CD14-positive monocyte (primary cell): ENCODE measurements at regions not wholly inside any gene's neighbourhood (a gene's known extent, or its start where the extent isn't known, plus 50 kb on each side); places are given as distances from the start of the nearest gene placed in this dataset.

Source experiments
- DNase-seq, 3 donors: peaks; one replicate each; pipeline ENCODE4 v3.0.0-alpha.2; 2011 to 2022
- H2AFZ ChIP-seq: 2 replicates; pipeline ENCODE4 v1.6.0; 2012; ENCODE audit warnings: mild to moderate bottlenecking, low read depth, low read length, inconsistent platforms; ENCODE audit not compliant: insufficient read depth, poor library complexity, severe bottlenecking
- H3K27ac ChIP-seq, 2 donors: 1 replicate in 1 of 2; 2 replicates in 1 of 2; pipeline ENCODE4 v1.5.1; 2012 to 2013; ENCODE audit warnings: low read length in 2 of 2, control low read depth in 1 of 2, inconsistent platforms in 1 of 2, low read depth in 1 of 2, mild to moderate bottlenecking in 1 of 2
- H3K27me3 ChIP-seq, 2 donors: one replicate each; pipeline versions ENCODE4 v1.6.0 to v1.6.1; 2011 to 2013; ENCODE audit warnings: low read length in 2 of 2; ENCODE audit not compliant: control insufficient read depth in 2 of 2, insufficient read depth in 2 of 2
- H3K36me3 ChIP-seq, 2 donors: replicated peaks in 1 of 2; 1 replicate in 1 of 2; 2 replicates in 1 of 2; pipeline versions ENCODE4 v1.5.1 to v1.6.1; 2012 to 2013; ENCODE audit warnings: low read length in 2 of 2, control low read depth in 1 of 2, inconsistent platforms in 1 of 2, mild to moderate bottlenecking in 1 of 2; ENCODE audit not compliant: insufficient read depth in 2 of 2, control insufficient read depth in 1 of 2
- H3K4me1 ChIP-seq, 2 donors: 1 replicate in 1 of 2; 2 replicates in 1 of 2; pipeline versions ENCODE4 v1.5.1 to v1.6.1; 2012 to 2013; ENCODE audit warnings: low read length in 2 of 2, control low read depth in 1 of 2, inconsistent platforms in 1 of 2, mild to moderate bottlenecking in 1 of 2, moderate library complexity in 1 of 2; ENCODE audit not compliant: insufficient read depth in 2 of 2, control insufficient read depth in 1 of 2
- H3K4me2 ChIP-seq: replicated peaks from 2 replicates; pipeline ENCODE3; 2012; ENCODE audit warnings: low read length, moderate library complexity, mild to moderate bottlenecking; ENCODE audit not compliant: poor library complexity, severe bottlenecking; ENCODE audit errors: extremely low read depth
- H3K4me3 ChIP-seq, 3 experiments: fragments of 200-600 bp in 1 of 3; sonication (generic) in 1 of 3; replicated peaks in 1 of 3; 1 replicate in 2 of 3; 2 replicates in 1 of 3; pipeline ENCODE4 v1.5.1; 2011 to 2013; ENCODE audit warnings: low read length in 3 of 3, mild to moderate bottlenecking in 3 of 3, control low read depth in 2 of 3, low read depth in 2 of 3, inconsistent platforms in 1 of 3, moderate library complexity in 1 of 3
- H3K79me2 ChIP-seq: 2 replicates; pipeline ENCODE4 v1.6.0; 2012; ENCODE audit warnings: mild to moderate bottlenecking, control low read depth, inconsistent platforms, low read length, moderate library complexity; ENCODE audit not compliant: insufficient read depth
- H3K9ac ChIP-seq: 2 replicates; pipeline ENCODE4 v1.6.0; 2017; ENCODE audit warnings: low read length, mild to moderate bottlenecking; ENCODE audit not compliant: insufficient read depth, poor library complexity, severe bottlenecking
- H3K9me3 ChIP-seq, 2 donors: replicated peaks in 1 of 2; 1 replicate in 1 of 2; 2 replicates in 1 of 2; pipeline versions ENCODE4 v1.5.1 to v1.6.1; 2012 to 2013; ENCODE audit warnings: low read length in 2 of 2, control low read depth in 1 of 2; ENCODE audit not compliant: control insufficient read depth in 1 of 2, insufficient read depth in 1 of 2
- H4K20me1 ChIP-seq: 2 replicates; pipeline ENCODE4 v1.6.0; 2012; ENCODE audit warnings: mild to moderate bottlenecking, low read length, control low read depth, moderate library complexity; ENCODE audit not compliant: insufficient read depth
- H3K27ac Mint-ChIP-seq, 7 donors: one replicate each; pipeline ENCODE4 v1.8.0; 2020; ENCODE audit warnings: mild to moderate bottlenecking in 7 of 7, mixed read lengths in 7 of 7, moderate library complexity in 6 of 7, inconsistent platforms in 2 of 7
- H3K27me3 Mint-ChIP-seq, 3 donors: one replicate each; pipeline ENCODE4 v1.8.0; 2021 to 2022; ENCODE audit warnings: low read depth in 3 of 3, mild to moderate bottlenecking in 3 of 3, mixed read lengths in 3 of 3, moderate library complexity in 3 of 3, inconsistent platforms in 1 of 3
- H3K36me3 Mint-ChIP-seq, 2 donors: one replicate each; pipeline ENCODE4 v1.8.0; 2020; ENCODE audit warnings: mixed read lengths in 2 of 2, inconsistent platforms in 1 of 2, mild to moderate bottlenecking in 1 of 2
- H3K4me1 Mint-ChIP-seq: one replicate; pipeline ENCODE4 v1.8.0; 2020; ENCODE audit warnings: mild to moderate bottlenecking, mixed read lengths
- H3K4me3 Mint-ChIP-seq, 2 donors: one replicate each; pipeline ENCODE4 v1.8.0; 2020; ENCODE audit warnings: mild to moderate bottlenecking in 2 of 2, mixed read lengths in 2 of 2, moderate library complexity in 1 of 2
- H3K9me3 Mint-ChIP-seq, 7 donors: one replicate each; pipeline ENCODE4 v1.8.0; 2020 to 2022; ENCODE audit warnings: mixed read lengths in 7 of 7, mild to moderate bottlenecking in 6 of 7, moderate library complexity in 6 of 7, inconsistent platforms in 2 of 7
- CTCF ChIP-seq: fragments of 200-600 bp; IDR thresholded peaks from one replicate; pipeline ENCODE4 v1.8.0; 2022; ENCODE audit warnings: antibody characterized with exemption, mild to moderate bottlenecking
- WGBS: methylation state at CpG from one replicate; pipeline ENCODE4 v1.1.5; 2013; ENCODE audit warnings: missing lambda C conversion rate; ENCODE audit not compliant: insufficient coverage; 5-methylcytosine and 5-hydroxymethylcytosine counted together
- intact Hi-C, 2 donors: fragments of 100-400 bp; cut with micrococcal nuclease; formaldehyde crosslinking; loops; one replicate each; pipeline versions ENCODE4 v1.15.0 to v1.15.1; 2023

GRCh38 chr2:186031229-186031628 is 292.6 kb downstream of the FSIP2 start:
- Histone ChIP-seq H3K36me3 (no peaks in the 10 kb centered on the region), H3K4me2 (no peak overlapping the region), H4K20me1 (no peaks in the 10 kb centered on the region), H2AFZ (no peak overlapping the region), H3K79me2 (no peaks in the 10 kb centered on the region), H3K27me3 (no peaks in the 10 kb centered on the region), H3K9me3 (no peaks in the 10 kb centered on the region), H3K27ac (no peak overlapping the region), H3K4me3 (no peak overlapping the region), H3K9ac (no peak overlapping the region), H3K4me1 (no peaks in the 10 kb centered on the region)
- no peak for DNase-seq
- TF ChIP-seq CTCF, result no peak
- H3K4me1 Mint-ChIP-seq, result peaks cover 9% of the 10 kb centered on the region
- intact Hi-C loops, result no loop called here
- no CpG with 5 or more reads among the region's 1 CpG for WGBS
- no peak overlapping the region for H3K4me3 Mint-ChIP-seq
- peaks cover 0 to 1% (median 0%) of the 10 kb centered on the region in 7 donors for H3K9me3 Mint-ChIP-seq
- no peak overlapping the region for H3K27ac Mint-ChIP-seq
- H3K27me3 Mint-ChIP-seq, result no peaks in the 10 kb centered on the region
- H3K36me3 Mint-ChIP-seq, result no peaks in the 10 kb centered on the region

DNA sequence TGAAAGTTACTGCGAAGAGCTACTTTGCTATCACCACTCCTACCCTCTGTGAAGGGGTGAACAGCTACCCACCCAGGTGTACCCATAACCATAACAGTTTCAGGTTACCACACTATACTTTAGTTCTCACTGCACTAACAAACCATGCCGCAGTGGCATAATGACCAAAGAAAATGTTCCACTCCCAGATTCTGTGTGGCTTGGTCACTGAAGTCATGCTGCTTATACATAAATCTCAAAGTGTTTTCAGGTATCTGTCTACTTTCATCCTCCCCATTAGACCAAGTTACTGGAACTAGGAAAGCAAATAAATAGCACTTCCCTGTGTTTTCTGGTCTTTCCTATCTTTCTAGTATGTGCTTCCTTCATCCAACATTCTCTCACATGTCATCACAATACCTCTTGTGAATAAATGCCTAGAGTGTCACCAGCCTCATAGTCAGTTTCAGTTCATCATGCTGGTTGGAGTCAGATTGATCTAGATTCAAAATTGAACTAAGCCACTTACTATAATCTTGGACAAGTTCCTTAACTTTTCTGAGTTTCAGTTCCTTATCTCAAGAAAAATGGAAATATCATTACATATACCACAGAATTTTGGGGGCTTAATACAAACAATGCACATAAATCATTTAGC is 293.6 kb downstream of the FSIP2 start:
- Histone ChIP-seq H3K36me3 (no peaks in the 10 kb centered on the region), H3K4me1 (no peaks in the 10 kb centered on the region), H3K4me3 (no peak overlapping the region), H3K9me3 (no peaks in the 10 kb centered on the region), H3K27ac (no peak overlapping the region), H4K20me1 (no peaks in the 10 kb centered on the region), H2AFZ (no peak overlapping the region), H3K9ac (no peak overlapping the region), H3K79me2 (no peaks in the 10 kb centered on the region), H3K4me2 (no peak overlapping the region), H3K27me3 (no peaks in the 10 kb centered on the region)
- no peaks in the 10 kb centered on the region for H3K36me3 Mint-ChIP-seq
- H3K27ac Mint-ChIP-seq, result no peak overlapping the region
- TF ChIP-seq CTCF, result no peak
- 78% methylated on average over 1 of the region's 2 CpGs for WGBS
- H3K4me1 Mint-ChIP-seq, result peaks cover 9% of the 10 kb centered on the region
- intact Hi-C loops, result no loop called here
- no peaks in the 10 kb centered on the region for H3K27me3 Mint-ChIP-seq
- no peak overlapping the region for H3K4me3 Mint-ChIP-seq
- no peaks in the 10 kb centered on the region for H3K9me3 Mint-ChIP-seq
- DNase-seq, result no peak
